A673 (cell line): ENCODE measurements at regions not wholly inside any gene's neighbourhood (a gene's known extent, or its start where the extent isn't known, plus 50 kb on each side); places are given as distances from the start of the nearest gene placed in this dataset.

Source experiments
- EZH2 ChIP-seq: fragments of 200-600 bp; sonication (generic); IDR thresholded peaks from 2 replicates; pipeline ENCODE4 v1.6.1; 2017; ENCODE audit warnings: borderline replicate concordance, low read depth, mild to moderate bottlenecking, mixed read lengths, antibody characterized with exemption, low read length; ENCODE audit not compliant: poor library complexity, severe bottlenecking
- TF ChIP-seq, protein P1 (sequence below): fragments of 300-800, 200-600 bp; sonication (generic); conservative IDR thresholded peaks from 2 replicates; pipeline ENCODE4 v1.5.1; 2017; ENCODE audit warnings: low read depth, mild to moderate bottlenecking, antibody characterized with exemption, low read length, moderate library complexity, mixed read lengths

DNA sequence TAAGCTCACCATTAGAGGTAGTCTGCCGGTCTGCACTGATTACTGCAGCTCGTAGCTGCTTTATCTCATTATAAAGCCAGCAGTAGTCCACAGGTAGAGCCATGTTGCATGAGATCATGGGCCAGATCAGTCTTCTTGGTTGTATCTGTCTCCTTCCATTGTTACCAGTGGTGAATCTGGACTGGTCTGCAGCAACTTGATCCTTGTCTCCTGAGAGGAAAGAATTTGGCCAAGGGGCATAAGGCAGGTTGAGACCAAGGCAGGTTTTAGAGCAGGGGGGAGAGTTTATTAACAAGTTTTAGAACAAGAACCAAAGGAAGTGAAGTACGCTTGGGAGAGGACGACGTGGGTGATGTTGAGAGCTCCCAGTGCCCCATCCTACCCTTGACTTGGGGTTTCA lies 228.5 kb downstream of the STIM2 start:
- no peak for TF ChIP-seq EZH2
- TF ChIP-seq, protein P1, sequence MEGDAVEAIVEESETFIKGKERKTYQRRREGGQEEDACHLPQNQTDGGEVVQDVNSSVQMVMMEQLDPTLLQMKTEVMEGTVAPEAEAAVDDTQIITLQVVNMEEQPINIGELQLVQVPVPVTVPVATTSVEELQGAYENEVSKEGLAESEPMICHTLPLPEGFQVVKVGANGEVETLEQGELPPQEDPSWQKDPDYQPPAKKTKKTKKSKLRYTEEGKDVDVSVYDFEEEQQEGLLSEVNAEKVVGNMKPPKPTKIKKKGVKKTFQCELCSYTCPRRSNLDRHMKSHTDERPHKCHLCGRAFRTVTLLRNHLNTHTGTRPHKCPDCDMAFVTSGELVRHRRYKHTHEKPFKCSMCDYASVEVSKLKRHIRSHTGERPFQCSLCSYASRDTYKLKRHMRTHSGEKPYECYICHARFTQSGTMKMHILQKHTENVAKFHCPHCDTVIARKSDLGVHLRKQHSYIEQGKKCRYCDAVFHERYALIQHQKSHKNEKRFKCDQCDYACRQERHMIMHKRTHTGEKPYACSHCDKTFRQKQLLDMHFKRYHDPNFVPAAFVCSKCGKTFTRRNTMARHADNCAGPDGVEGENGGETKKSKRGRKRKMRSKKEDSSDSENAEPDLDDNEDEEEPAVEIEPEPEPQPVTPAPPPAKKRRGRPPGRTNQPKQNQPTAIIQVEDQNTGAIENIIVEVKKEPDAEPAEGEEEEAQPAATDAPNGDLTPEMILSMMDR = no peak
